ENCODE measurements at regions not wholly inside any gene's neighbourhood (a gene's known extent, or its start where the extent isn't known, plus 50 kb on each side); places are given as distances from the start of the nearest gene placed in this dataset.

DNA sequence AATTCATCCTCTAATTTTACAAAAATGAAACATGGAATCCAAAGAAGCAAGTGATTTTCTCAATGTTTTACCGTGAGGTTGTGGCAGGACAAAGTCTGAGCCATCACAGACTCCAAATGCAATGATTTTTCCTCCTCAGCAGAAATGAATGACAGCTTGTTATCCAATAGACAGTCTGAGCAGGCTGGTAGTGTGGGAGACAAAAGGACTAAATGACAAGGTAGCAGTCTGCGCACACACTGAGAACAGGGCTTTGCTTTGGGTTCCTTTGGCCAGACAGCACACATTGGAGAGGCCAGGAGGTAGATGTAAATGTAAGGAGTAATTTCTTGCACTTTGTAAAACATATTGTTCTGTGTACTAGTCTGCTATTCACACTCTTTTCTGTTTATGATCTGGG lies 50.3 kb upstream of the RGPD4 start:
- H3K9me3 ChIP-seq (replicated peaks; ENCODE audit: control insufficient read depth, low read depth, low read length) = no peaks in the 10 kb centered on the region

More for the DNA sequence above, 50.3 kb upstream of the RGPD4 start:
- H3K4me1 ChIP-seq (ENCODE audit: control insufficient read depth, insufficient read depth, low read length) = no peaks in the 10 kb centered on the region
- DNase-seq = no peak
- no peak overlapping the region for H3K4me3 ChIP-seq (ENCODE audit: low read length)
- H3K27ac ChIP-seq (ENCODE audit: low read length) = no peak overlapping the region
- no peaks in the 10 kb centered on the region for H3K36me3 ChIP-seq (ENCODE audit: control insufficient read depth, insufficient read depth, low read length)
- WGBS (ENCODE audit: insufficient coverage) = 100% methylated on average over 1 of the region's 2 CpGs
- H3K27me3 ChIP-seq (ENCODE audit: control insufficient read depth, insufficient read depth, low read length) = no peaks in the 10 kb centered on the region
